22Rv1 (cell line): ENCODE measurements at regions not wholly inside any gene's neighbourhood (a gene's known extent, or its start where the extent isn't known, plus 50 kb on each side); places are given as distances from the start of the nearest gene placed in this dataset.

ENCODE experiments used
- CTCF ChIP-seq: fragments of 450-650 bp; IDR thresholded peaks from 2 replicates; pipeline ENCODE4 v1.5.1; 2017; ENCODE audit warnings: mild to moderate bottlenecking
- ZFX ChIP-seq: fragments of 450-650 bp; IDR thresholded peaks from 2 replicates; pipeline ENCODE4 v1.6.1; 2017; ENCODE audit warnings: antibody characterized with exemption, borderline replicate concordance

GRCh38 chr6:43880236-43881137 lies 110.5 kb downstream of the VEGFA start:
- TF ChIP-seq CTCF (no peak), ZFX (no peak)
